H1 (cell line): ENCODE measurements at regions not wholly inside any gene's neighbourhood (a gene's known extent, or its start where the extent isn't known, plus 50 kb on each side); places are given as distances from the start of the nearest gene placed in this dataset.

Experiments used
- CHD1 ChIP-seq: IDR thresholded peaks from 2 replicates; pipeline ENCODE4 v1.6.1; 2012; ENCODE audit warnings: low read depth, low read length, improper control_type of control experiment
- CHD7 ChIP-seq: fragments of 300-600 bp; sonication (generic); IDR thresholded peaks from 2 replicates; pipeline ENCODE4 v1.7.1; 2012; ENCODE audit warnings: low read length, moderate library complexity, mild to moderate bottlenecking, inconsistent platforms; ENCODE audit not compliant: insufficient replicate concordance
- CTBP2 ChIP-seq: IDR thresholded peaks from 2 replicates; pipeline ENCODE4 v1.7.0; 2011; ENCODE audit warnings: borderline replicate concordance, mild to moderate bottlenecking, moderate library complexity, mixed read lengths, low read length; ENCODE audit not compliant: insufficient read depth, insufficient read length
- EGR1 ChIP-seq: IDR thresholded peaks from 2 replicates; pipeline ENCODE4 v1.6.1; 2011; ENCODE audit warnings: low read depth, low read length, borderline replicate concordance
- GABPA ChIP-seq: IDR thresholded peaks from 2 replicates; pipeline ENCODE4 v1.6.1; 2011; ENCODE audit warnings: mild to moderate bottlenecking, low read length, moderate library complexity, borderline replicate concordance; ENCODE audit not compliant: insufficient read depth
- GTF2F1 ChIP-seq: IDR thresholded peaks from 2 replicates; pipeline ENCODE4 v1.6.1; 2012; ENCODE audit warnings: low read depth, low read length, improper control_type of control experiment, borderline replicate concordance
- HDAC2 ChIP-seq, 2 experiments: fragments of 300-600 bp in 1 of 2; sonication (generic) in 1 of 2; IDR thresholded peaks; 2 replicates each; pipeline ENCODE4 v1.6.1; 2011 to 2012; ENCODE audit warnings: low read depth in 2 of 2, low read length in 2 of 2, mild to moderate bottlenecking in 2 of 2, moderate library complexity in 2 of 2, borderline replicate concordance in 1 of 2, inconsistent platforms in 1 of 2
- POU5F1 ChIP-seq: IDR thresholded peaks from 2 replicates; pipeline ENCODE4 v1.6.1; 2011; ENCODE audit warnings: low read depth, mild to moderate bottlenecking, low read length, moderate library complexity
- RNF2 ChIP-seq: fragments of 200-900, 300-1000 bp; sonication (generic); IDR thresholded peaks from 2 replicates; pipeline ENCODE4 v1.7.1; 2016; ENCODE audit warnings: borderline replicate concordance, low read depth, mild to moderate bottlenecking, antibody characterized with exemption, low read length; ENCODE audit not compliant: poor library complexity, severe bottlenecking; ENCODE audit errors: missing control alignments
- SP2 ChIP-seq: IDR thresholded peaks from 2 replicates; pipeline ENCODE4 v1.6.1; 2012; ENCODE audit warnings: mild to moderate bottlenecking, low read length, inconsistent platforms
- SP4 ChIP-seq: IDR thresholded peaks from 2 replicates; pipeline ENCODE4 v1.6.1; 2012; ENCODE audit warnings: low read length, inconsistent platforms
- ZNF274 ChIP-seq: IDR thresholded peaks from 2 replicates; pipeline ENCODE4 v1.7.0; 2012; ENCODE audit warnings: low read length, borderline replicate concordance; ENCODE audit errors: extremely low read depth

- TF ChIP-seq CHD7 = no peak
- no peak for TF ChIP-seq RNF2
- TF ChIP-seq GTF2F1 = no peak
- no peak for TF ChIP-seq POU5F1
- TF ChIP-seq SP2 = no peak
- no peak for TF ChIP-seq CHD1
- TF ChIP-seq GABPA = no peak
- TF ChIP-seq ZNF274 = no peak
- no peak for TF ChIP-seq EGR1
- TF ChIP-seq SP4 = no peak
- TF ChIP-seq CTBP2 = no peak
- TF ChIP-seq HDAC2 (IDR thresholded peaks at IDR 0.05; ENCODE audit: borderline replicate concordance in 1 of 2, low read depth in 2 of 2, low read length in 2 of 2) = no peak
These were observed 553.8 kb downstream of the LRRIQ3 start (continued) for GRCh38 chr1:73644198-73644597.
